GM12865 (cell line): ENCODE measurements at regions not wholly inside any gene's neighbourhood (a gene's known extent, or its start where the extent isn't known, plus 50 kb on each side); places are given as distances from the start of the nearest gene placed in this dataset.

Source experiments
- DNase-seq: peaks from one replicate; pipeline ENCODE4 v3.0.0; 2010; ENCODE audit warnings: low read depth
- H3K4me3 ChIP-seq: 2 replicates; pipeline ENCODE4 v1.5.1; 2011; ENCODE audit warnings: mild to moderate bottlenecking, low read depth, low read length, control low read depth
- TF ChIP-seq, protein P1 (sequence below): IDR thresholded peaks from 2 replicates; pipeline ENCODE4 v1.5.1; 2011; ENCODE audit warnings: low read length, control low read depth, low read depth, inconsistent platforms; ENCODE audit not compliant: insufficient read depth; ENCODE audit errors: missing control alignments

DNA sequence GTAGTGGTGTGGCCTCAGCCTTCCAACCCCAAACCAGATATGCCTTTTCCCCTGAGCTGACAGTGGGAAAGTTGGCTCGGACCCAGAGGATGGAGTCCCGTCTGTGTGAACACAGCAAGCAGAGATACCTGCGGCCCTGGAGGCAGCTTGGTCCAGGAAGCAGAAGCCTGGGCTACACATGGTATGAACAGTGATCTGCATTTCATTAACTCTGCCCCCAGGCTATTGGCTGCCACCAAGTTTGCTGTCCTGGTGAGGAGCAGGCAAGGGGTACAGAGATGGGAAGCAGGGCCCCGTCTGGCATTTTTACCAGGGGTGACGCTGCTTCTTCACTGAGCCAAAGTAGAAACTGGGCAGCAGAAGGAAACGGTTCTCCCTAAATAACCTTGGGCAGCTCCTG, 90.0 kb downstream of the EDN3 start:
- DNase-seq: no peak
- TF ChIP-seq, protein P1, sequence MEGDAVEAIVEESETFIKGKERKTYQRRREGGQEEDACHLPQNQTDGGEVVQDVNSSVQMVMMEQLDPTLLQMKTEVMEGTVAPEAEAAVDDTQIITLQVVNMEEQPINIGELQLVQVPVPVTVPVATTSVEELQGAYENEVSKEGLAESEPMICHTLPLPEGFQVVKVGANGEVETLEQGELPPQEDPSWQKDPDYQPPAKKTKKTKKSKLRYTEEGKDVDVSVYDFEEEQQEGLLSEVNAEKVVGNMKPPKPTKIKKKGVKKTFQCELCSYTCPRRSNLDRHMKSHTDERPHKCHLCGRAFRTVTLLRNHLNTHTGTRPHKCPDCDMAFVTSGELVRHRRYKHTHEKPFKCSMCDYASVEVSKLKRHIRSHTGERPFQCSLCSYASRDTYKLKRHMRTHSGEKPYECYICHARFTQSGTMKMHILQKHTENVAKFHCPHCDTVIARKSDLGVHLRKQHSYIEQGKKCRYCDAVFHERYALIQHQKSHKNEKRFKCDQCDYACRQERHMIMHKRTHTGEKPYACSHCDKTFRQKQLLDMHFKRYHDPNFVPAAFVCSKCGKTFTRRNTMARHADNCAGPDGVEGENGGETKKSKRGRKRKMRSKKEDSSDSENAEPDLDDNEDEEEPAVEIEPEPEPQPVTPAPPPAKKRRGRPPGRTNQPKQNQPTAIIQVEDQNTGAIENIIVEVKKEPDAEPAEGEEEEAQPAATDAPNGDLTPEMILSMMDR: no peak
- H3K4me3 ChIP-seq: no peak overlapping the region

GRCh38 chr20:59391975-59392374, 91.6 kb downstream of the EDN3 start:
- no peak overlapping the region for H3K4me3 ChIP-seq
- no peak for DNase-seq
- TF ChIP-seq, protein P1: no peak

DNA sequence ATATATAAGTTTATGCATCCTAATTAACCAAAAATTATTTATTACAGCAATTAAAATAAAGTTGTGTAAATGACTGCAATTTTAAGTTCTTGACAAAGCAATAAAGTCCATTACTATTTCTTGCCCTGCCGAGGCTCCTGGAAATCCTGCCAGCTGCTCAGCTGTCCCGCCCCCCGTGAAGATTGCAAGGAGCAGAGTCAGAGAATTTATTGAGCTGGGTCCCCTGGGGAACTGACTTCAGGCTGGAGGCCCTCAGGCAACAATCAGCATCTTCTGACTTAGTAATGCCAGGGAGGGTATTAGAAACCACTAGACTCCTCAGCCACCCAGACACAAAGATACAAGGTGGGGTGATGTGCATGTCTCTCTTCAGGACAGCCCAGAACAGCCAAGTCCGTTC, 92.3 kb downstream of the EDN3 start:
- no peak for DNase-seq
- TF ChIP-seq, protein P1: no peak
- H3K4me3 ChIP-seq: no peak overlapping the region

DNA sequence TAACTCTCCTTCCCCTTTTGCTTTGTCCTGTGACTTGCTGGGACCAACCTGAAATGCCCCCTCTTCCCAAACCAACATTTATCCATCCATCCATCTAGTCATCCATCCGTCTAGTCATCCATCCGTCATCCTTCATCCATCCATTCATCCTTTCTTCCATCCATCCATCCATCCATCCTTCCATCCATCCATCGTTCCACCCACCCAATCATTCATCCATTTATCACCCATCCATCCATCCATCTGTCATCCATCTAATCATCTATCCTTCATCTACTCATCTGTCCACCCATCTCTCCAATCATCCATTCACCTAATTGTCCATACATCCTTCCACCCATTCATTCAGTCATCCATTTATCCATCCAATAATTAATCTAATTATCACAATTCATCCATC, 92.7 kb downstream of the EDN3 start:
- TF ChIP-seq, protein P1: no peak
- no peak for DNase-seq
- no peak overlapping the region for H3K4me3 ChIP-seq

DNA sequence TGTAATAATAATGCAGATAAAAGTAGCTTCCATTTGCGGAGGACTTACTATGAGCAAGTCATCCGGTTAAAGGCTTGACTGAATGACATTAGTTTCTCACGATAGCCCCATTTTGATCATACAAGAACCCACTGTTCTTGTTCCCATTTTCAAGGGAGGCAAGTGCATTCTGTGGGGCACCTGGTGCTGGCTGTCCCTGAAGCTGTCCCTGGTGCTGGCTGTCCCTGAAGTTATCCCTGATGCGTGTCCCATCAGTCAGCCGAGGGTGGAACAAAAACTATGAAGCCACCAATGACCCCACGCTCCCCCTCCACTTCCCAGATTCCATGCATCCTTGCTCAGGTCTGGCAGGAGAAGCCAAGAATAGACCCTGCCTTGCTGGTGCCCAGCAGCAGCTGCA, 95.3 kb downstream of the EDN3 start:
- DNase-seq: no peak
- H3K4me3 ChIP-seq: no peak overlapping the region
- TF ChIP-seq, protein P1: no peak

DNA sequence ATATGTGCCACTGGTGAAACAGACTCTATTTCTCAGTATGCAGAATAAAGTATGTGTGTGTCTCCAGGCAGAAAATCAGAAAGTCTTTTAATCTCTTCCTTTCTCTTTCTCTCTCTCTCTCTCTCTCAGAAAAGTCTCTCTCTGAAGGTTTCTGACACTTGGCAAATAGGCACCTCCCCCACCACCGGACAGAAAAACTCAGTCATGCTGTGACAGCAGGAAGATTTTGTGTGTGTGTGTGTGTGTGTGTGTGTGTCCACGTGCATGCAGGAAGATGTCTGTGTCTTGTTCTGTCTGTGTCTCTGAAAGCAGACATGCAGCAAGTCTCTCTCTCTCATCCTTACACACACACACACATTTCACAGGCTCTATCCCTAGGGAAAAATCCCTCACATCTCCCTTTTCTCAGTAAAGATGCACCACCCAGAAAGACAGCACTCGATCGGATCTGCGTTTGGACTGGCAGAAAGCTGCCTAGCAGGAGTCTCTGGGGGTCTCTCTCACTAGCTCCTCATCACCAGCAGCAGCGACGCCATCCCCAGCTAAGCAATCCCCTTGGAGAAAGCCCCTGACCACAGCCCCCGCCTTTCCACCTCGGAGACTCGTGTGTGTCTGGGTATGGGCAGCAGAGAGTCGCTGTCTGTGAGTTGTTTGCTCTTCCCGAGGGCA, 98.3 kb downstream of the EDN3 start:
- H3K4me3 ChIP-seq: no peak overlapping the region
- DNase-seq: no peak
- TF ChIP-seq, protein P1: no peak
